A673 (cell line): ENCODE measurements at regions not wholly inside any gene's neighbourhood (a gene's known extent, or its start where the extent isn't known, plus 50 kb on each side); places are given as distances from the start of the nearest gene placed in this dataset. TPM values are rescaled to one million over a fixed set of nuclear protein-coding genes. Genes with fewer than 3 reads are reported as not detected.

Experiments used
- BruUV-seq: library from RNA; stranded (reverse); fragments of 400-500 nt; replicated peaks from 2 replicates; lab custom pipeline; 2021; lab: Mats Ljungman, UMichigan
- CTCF ChIA-PET: fragments of 300-600 bp; sonication (Branson Sonifier 250); formaldehyde crosslinking; loops from one replicate; lab custom pipeline; 2022; ENCODE audit warnings: antibody characterized with exemption; lab: Charles Lee
- POLR2A ChIA-PET: fragments of 300-600 bp; sonication (Branson Sonifier 250); formaldehyde crosslinking; loops from one replicate; lab custom pipeline; 2022; ENCODE audit warnings: antibody characterized with exemption; ENCODE audit not compliant: low non-redundant PET; lab: Charles Lee
- DNase-seq: peaks from one replicate; pipeline ENCODE4 v3.0.0-alpha.2; 2015; ENCODE audit warnings: low spot score
- H3K27ac ChIP-seq: fragments of 200-600 bp; sonication (generic); 2 replicates; pipeline ENCODE4 v1.5.1; 2016; ENCODE audit warnings: mixed run types, low read depth, mild to moderate bottlenecking, mixed read lengths, antibody characterized with exemption, low read length; ENCODE audit not compliant: poor library complexity, severe bottlenecking
- H3K27me3 ChIP-seq: fragments of 200-600 bp; sonication (generic); replicated peaks from 2 replicates; pipeline ENCODE4 v1.6.1; 2017; ENCODE audit warnings: mixed run types, low read depth, mild to moderate bottlenecking, mixed read lengths, antibody characterized with exemption, low read length; ENCODE audit not compliant: insufficient read depth, poor library complexity
- H3K36me3 ChIP-seq: fragments of 200-600 bp; sonication (generic); 2 replicates; pipeline ENCODE4 v1.6.1; 2016; ENCODE audit warnings: mixed run types, mild to moderate bottlenecking, mixed read lengths, antibody characterized with exemption, low read length; ENCODE audit not compliant: insufficient read depth, poor library complexity, severe bottlenecking
- H3K4me1 ChIP-seq: fragments of 200-600 bp; sonication (generic); 2 replicates; pipeline ENCODE4 v1.6.1; 2017; ENCODE audit warnings: mixed run types, mild to moderate bottlenecking, mixed read lengths, antibody characterized with exemption, low read length; ENCODE audit not compliant: insufficient read depth, poor library complexity, severe bottlenecking
- H3K4me3 ChIP-seq: fragments of 200-600 bp; sonication (generic); 2 replicates; pipeline ENCODE4 v1.5.1; 2016; ENCODE audit warnings: low read depth, mixed run types, mild to moderate bottlenecking, mixed read lengths, low read length; ENCODE audit not compliant: poor library complexity, severe bottlenecking
- H3K9me3 ChIP-seq: fragments of 200-600 bp; sonication (generic); 2 replicates; pipeline ENCODE4 v1.6.1; 2016; ENCODE audit warnings: mixed run types, low read depth, mild to moderate bottlenecking, mixed read lengths, antibody characterized with exemption, low read length; ENCODE audit not compliant: poor library complexity, severe bottlenecking
- EZH2 ChIP-seq: fragments of 200-600 bp; sonication (generic); IDR thresholded peaks from 2 replicates; pipeline ENCODE4 v1.6.1; 2017; ENCODE audit warnings: borderline replicate concordance, low read depth, mild to moderate bottlenecking, mixed read lengths, antibody characterized with exemption, low read length; ENCODE audit not compliant: poor library complexity, severe bottlenecking
- intact Hi-C: fragments of 100-400 bp; cut with micrococcal nuclease; formaldehyde crosslinking; loops from one replicate; pipeline ENCODE4 v1.10.0; 2022; ENCODE audit not compliant: unreplicated experiment
- microRNA-seq: library from miRNA; unstranded; fragments of <30 nt; microRNA quantifications from one replicate; pipeline ENCODE4 v1.2.0, GENCODE V29; 2021
- TF ChIP-seq, protein P1 (sequence below): fragments of 300-800, 200-600 bp; sonication (generic); conservative IDR thresholded peaks from 2 replicates; pipeline ENCODE4 v1.5.1; 2017; ENCODE audit warnings: low read depth, mild to moderate bottlenecking, antibody characterized with exemption, low read length, moderate library complexity, mixed read lengths

DNA sequence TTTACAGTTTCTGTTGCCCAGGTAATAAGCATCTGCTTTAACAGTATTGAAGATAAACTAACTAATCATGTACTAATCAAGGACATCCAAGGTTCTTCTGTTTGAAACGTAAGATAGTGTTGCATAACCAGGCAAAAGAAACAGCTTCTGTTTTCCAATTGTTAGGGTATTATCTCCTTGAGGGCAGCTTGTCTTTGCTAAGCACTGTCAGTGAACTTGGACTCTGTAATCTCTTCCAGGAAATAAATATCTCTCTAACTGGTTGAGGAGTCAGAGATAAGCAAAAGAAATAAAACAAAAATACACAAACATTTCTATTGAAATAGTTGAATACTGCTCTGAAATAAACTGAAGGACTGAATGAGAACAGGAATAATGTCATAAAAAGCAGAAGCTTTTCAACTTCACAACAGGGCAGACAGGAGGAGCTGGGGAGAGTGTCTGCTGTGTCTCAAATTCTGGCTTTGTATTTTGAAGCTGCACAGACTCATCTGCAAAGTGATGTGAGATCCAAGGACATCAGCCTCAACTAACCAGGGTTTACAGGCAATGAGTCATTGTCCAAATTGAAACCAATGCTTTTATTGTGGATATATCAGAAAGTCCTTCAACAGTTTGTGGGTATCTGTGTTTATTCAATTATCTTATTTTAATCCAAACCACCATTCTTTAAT is 1253.0 kb upstream of the PCDH7 start:
- no TSS peak for BruUV-seq
- no peak for DNase-seq
- Histone ChIP-seq H3K27ac (no peak overlapping the region), H3K9me3 (no peaks in the 10 kb centered on the region), H3K4me3 (no peak overlapping the region), H3K27me3 (no peaks in the 10 kb centered on the region), H3K4me1 (no peaks in the 10 kb centered on the region), H3K36me3 (no peaks in the 10 kb centered on the region)
- intact Hi-C loops: no loop called here
- ChIA-PET POLR2A (no interaction called here), CTCF (no interaction called here)
- TF ChIP-seq, protein P1, sequence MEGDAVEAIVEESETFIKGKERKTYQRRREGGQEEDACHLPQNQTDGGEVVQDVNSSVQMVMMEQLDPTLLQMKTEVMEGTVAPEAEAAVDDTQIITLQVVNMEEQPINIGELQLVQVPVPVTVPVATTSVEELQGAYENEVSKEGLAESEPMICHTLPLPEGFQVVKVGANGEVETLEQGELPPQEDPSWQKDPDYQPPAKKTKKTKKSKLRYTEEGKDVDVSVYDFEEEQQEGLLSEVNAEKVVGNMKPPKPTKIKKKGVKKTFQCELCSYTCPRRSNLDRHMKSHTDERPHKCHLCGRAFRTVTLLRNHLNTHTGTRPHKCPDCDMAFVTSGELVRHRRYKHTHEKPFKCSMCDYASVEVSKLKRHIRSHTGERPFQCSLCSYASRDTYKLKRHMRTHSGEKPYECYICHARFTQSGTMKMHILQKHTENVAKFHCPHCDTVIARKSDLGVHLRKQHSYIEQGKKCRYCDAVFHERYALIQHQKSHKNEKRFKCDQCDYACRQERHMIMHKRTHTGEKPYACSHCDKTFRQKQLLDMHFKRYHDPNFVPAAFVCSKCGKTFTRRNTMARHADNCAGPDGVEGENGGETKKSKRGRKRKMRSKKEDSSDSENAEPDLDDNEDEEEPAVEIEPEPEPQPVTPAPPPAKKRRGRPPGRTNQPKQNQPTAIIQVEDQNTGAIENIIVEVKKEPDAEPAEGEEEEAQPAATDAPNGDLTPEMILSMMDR: no peak
- TF ChIP-seq EZH2: no peak

Small RNA genes in the stretch of these regions (microRNA-seq; reads per million reads assigned to microRNA genes)
- gene MIR4275: not detected
